ENCODE measurements at regions not wholly inside any gene's neighbourhood (a gene's known extent, or its start where the extent isn't known, plus 50 kb on each side); places are given as distances from the start of the nearest gene placed in this dataset.

- no peak overlapping the region for H3K27ac Mint-ChIP-seq
- no peaks in the 10 kb centered on the region for H3K9me3 Mint-ChIP-seq
- H3K4me1 Mint-ChIP-seq = no peaks in the 10 kb centered on the region
- H3K36me3 Mint-ChIP-seq = no peaks in the 10 kb centered on the region
- no peaks in the 10 kb centered on the region for H3K27me3 Mint-ChIP-seq
- H3K4me3 Mint-ChIP-seq = no peak overlapping the region
Observed at GRCh38 chr2:59456285-59456684, 1097.2 kb downstream of the BCL11A start.

- no peak overlapping the region for H3K4me3 Mint-ChIP-seq
- H3K9me3 Mint-ChIP-seq = no peaks in the 10 kb centered on the region
- no peaks in the 10 kb centered on the region for H3K27me3 Mint-ChIP-seq
- no peaks in the 10 kb centered on the region for H3K36me3 Mint-ChIP-seq
- H3K4me1 Mint-ChIP-seq = no peaks in the 10 kb centered on the region
- no peak overlapping the region for H3K27ac Mint-ChIP-seq
Observed at GRCh38 chr2:59449274-59449673, 1104.2 kb downstream of the BCL11A start.

DNA sequence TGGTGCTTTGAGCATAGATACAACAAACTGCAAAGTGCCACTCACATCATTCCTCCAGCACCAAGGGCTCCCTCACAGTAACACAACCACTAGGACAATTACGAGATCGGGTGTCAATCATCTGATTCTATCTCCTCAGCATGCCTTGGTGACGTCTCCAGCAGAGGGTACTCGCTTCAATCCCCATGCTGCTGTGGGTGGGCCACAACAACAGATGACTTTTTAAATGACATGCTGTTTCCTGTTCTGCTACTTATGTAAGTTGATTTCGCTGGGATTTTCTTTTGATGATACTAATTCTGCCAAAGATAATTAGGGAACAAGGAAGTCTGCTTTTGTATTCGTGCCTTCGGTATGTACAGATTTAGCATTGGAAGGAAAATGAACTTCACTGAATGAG, 1113.0 kb downstream of the BCL11A start:
- no peak overlapping the region for H3K27ac Mint-ChIP-seq
- H3K9me3 Mint-ChIP-seq = no peaks in the 10 kb centered on the region
- H3K4me3 Mint-ChIP-seq = no peak overlapping the region
- H3K4me1 Mint-ChIP-seq = no peaks in the 10 kb centered on the region
- no peaks in the 10 kb centered on the region for H3K27me3 Mint-ChIP-seq
- no peaks in the 10 kb centered on the region for H3K36me3 Mint-ChIP-seq

DNA sequence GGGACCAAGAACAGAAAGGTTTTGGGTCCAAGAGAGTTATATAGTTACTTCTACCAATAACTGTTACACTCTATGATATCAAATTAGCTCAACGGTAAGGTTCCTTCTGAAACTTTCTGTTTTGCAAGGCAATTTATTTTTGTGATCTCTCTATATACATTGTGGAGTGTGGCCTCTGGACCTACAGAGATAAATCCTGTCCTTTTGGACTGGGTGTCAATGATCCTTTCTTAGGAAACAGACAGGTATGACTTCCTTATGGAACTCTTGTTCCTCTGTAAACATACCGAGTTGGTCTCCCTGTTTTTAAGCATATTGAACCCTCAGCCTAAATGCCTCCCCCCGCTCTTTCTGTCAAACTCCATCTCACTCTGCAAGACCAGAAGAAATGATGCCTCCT, 1117.8 kb downstream of the BCL11A start:
- Mint-ChIP-seq H3K27me3 (peaks cover 2% of the 10 kb centered on the region), H3K9me3 (no peaks in the 10 kb centered on the region), H3K4me1 (no peaks in the 10 kb centered on the region), H3K36me3 (no peaks in the 10 kb centered on the region), H3K27ac (no peak overlapping the region), H3K4me3 (no peak overlapping the region)

DNA sequence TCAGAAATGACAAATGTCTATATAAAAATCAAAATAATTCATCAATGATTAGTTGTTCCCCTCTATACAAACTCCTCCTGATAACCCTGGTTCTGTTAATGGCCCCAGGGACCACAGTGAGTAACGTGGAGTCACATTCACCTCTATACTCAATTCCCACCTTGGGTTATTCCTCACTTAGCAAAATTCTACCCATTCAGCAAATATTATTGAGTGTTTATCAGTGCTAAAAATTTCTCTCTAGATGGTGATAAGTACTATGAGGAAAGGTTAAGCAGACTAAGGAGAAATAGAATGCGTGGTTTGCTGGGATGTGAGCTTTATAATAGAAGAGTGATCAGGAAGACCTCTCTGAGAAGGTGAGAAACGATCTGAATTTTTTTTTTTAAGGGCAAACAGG, 1124.5 kb downstream of the BCL11A start:
- Mint-ChIP-seq H3K9me3 (no peaks in the 10 kb centered on the region), H3K4me3 (no peak overlapping the region), H3K27me3 (peaks cover 2% of the 10 kb centered on the region), H3K36me3 (no peaks in the 10 kb centered on the region), H3K4me1 (no peaks in the 10 kb centered on the region), H3K27ac (no peak overlapping the region)

- no peaks in the 10 kb centered on the region for H3K9me3 Mint-ChIP-seq
Observed at GRCh38 chr2:59427980-59428379, 1125.5 kb downstream of the BCL11A start.

GRCh38 chr2:59425247-59425646, 1128.2 kb downstream of the BCL11A start:
- Mint-ChIP-seq H3K36me3 (no peaks in the 10 kb centered on the region), H3K27ac (no peak overlapping the region), H3K9me3 (no peaks in the 10 kb centered on the region), H3K4me3 (no peak overlapping the region), H3K27me3 (no peaks in the 10 kb centered on the region), H3K4me1 (no peaks in the 10 kb centered on the region)

More at GRCh38 chr2:59427980-59428379, 1125.5 kb downstream of the BCL11A start:
- Mint-ChIP-seq H3K27ac (no peak overlapping the region), H3K36me3 (no peaks in the 10 kb centered on the region), H3K27me3 (peaks cover 2% of the 10 kb centered on the region), H3K4me1 (no peaks in the 10 kb centered on the region), H3K4me3 (no peak overlapping the region)

- Mint-ChIP-seq H3K36me3 (peaks cover 6% of the 10 kb centered on the region), H3K27me3 (peaks cover 7% of the 10 kb centered on the region), H3K4me1 (no peaks in the 10 kb centered on the region), H3K4me3 (no peak overlapping the region), H3K9me3 (peaks cover 21% of the 10 kb centered on the region), H3K27ac (no peak overlapping the region)
Observed at GRCh38 chr2:59413751-59414570, 1139.5 kb downstream of the BCL11A start.

DNA sequence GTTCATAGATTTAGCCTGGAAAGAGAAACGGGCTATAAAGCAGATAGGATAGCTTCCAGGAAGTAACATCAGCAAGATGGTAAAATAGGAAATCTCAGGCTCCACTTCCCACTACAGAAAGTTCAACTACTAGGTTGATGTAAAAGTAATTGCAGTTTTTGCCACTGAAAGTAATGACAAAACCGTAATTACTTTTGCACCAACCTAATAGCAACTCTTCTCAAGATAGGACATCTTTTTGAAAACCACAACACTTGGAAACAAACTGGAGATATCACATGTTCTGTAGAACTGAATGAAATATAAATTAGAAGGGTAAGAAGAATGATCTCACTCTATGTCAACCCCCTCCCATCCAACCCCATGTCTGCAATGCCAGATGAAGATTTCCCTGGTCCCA, 1154.3 kb downstream of the BCL11A start:
- no peak overlapping the region for H3K4me3 Mint-ChIP-seq
- peaks cover 21% of the 10 kb centered on the region for H3K9me3 Mint-ChIP-seq
- no peaks in the 10 kb centered on the region for H3K36me3 Mint-ChIP-seq
- H3K27ac Mint-ChIP-seq = no peak overlapping the region
- no peaks in the 10 kb centered on the region for H3K27me3 Mint-ChIP-seq
- H3K4me1 Mint-ChIP-seq = no peaks in the 10 kb centered on the region

DNA sequence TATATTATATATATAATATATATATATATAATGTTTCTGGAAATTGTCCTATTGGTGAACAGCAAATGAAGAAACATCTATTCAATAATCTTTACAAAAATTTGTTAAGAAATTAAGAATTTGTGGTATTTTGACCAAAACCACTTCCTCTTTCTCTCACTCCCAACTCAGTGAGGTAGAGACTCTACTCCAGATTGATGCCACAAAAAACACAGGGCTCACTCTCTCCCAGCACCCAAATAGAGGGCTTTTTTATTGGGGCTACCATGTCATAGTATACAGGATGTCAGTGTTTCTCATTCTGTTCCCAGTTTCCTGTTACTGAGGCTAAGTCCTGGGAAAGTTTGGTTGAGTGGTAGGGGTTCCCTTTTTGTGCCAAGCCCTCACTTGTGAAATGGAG, 1155.4 kb downstream of the BCL11A start:
- H3K27ac Mint-ChIP-seq = no peak overlapping the region
- H3K4me1 Mint-ChIP-seq = no peaks in the 10 kb centered on the region
- H3K27me3 Mint-ChIP-seq = no peaks in the 10 kb centered on the region
- no peaks in the 10 kb centered on the region for H3K36me3 Mint-ChIP-seq
- H3K9me3 Mint-ChIP-seq = peaks cover 21% of the 10 kb centered on the region
- H3K4me3 Mint-ChIP-seq = no peak overlapping the region

- no peaks in the 10 kb centered on the region for H3K36me3 Mint-ChIP-seq
- H3K4me3 Mint-ChIP-seq = no peak overlapping the region
- peaks cover 14% of the 10 kb centered on the region for H3K9me3 Mint-ChIP-seq
- no peaks in the 10 kb centered on the region for H3K27me3 Mint-ChIP-seq
- H3K4me1 Mint-ChIP-seq = no peaks in the 10 kb centered on the region
- H3K27ac Mint-ChIP-seq = no peak overlapping the region
Observed at GRCh38 chr2:59395119-59395518, 1154.0 kb upstream of the FANCL start.

DNA sequence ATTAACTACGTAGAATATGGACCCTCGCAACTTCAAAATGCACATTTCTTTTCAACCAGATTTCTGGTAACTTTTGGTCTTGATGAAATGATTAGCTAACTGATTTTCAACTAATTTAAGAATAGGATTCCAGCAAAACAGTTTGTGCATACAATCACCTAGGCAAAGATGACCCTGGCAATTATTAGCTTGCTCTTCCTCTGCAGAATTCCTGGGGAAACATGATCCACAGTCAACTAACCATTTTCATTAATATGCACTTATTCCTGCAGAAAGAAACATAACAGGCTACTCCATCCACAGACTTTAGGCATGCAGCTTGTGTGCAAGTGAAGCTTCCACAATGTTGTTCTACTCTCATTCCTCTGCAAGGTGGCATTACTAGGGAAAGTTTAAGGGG, 1150.8 kb upstream of the FANCL start:
- Mint-ChIP-seq H3K27me3 (no peaks in the 10 kb centered on the region), H3K36me3 (no peaks in the 10 kb centered on the region), H3K9me3 (peaks cover 11% of the 10 kb centered on the region), H3K27ac (no peak overlapping the region), H3K4me3 (no peak overlapping the region), H3K4me1 (no peaks in the 10 kb centered on the region)

GRCh38 chr2:59390581-59390980, 1149.5 kb upstream of the FANCL start:
- Mint-ChIP-seq H3K27me3 (no peaks in the 10 kb centered on the region), H3K9me3 (peaks cover 3% of the 10 kb centered on the region), H3K4me3 (no peak overlapping the region)

DNA sequence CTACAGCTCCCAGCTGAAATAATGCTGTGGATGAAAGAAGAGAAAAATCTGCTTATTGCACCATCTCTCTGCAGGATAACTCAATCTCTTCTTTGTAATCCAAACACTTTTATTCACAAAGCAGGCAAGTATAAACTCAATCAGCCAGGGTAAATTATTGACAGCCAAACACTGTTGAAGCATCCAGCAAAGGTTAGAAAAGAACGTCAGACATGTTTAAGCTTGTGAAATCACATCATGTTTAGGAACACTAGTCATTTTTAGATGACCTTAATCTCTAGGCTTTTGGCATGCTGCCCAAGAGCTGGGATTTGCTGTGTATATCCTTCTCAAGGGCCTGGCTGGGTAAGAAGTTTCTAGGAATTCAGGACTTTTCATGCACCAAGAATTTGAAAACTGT, 1148.1 kb upstream of the FANCL start:
- Mint-ChIP-seq H3K27me3 (no peaks in the 10 kb centered on the region), H3K4me3 (no peak overlapping the region), H3K4me1 (no peaks in the 10 kb centered on the region), H3K36me3 (no peaks in the 10 kb centered on the region), H3K27ac (no peak overlapping the region), H3K9me3 (no peaks in the 10 kb centered on the region)

More at GRCh38 chr2:59390581-59390980, 1149.5 kb upstream of the FANCL start:
- Mint-ChIP-seq H3K4me1 (no peaks in the 10 kb centered on the region), H3K27ac (no peak overlapping the region), H3K36me3 (no peaks in the 10 kb centered on the region)

- H3K4me3 Mint-ChIP-seq = no peak overlapping the region
- no peaks in the 10 kb centered on the region for H3K36me3 Mint-ChIP-seq
- H3K27me3 Mint-ChIP-seq = no peaks in the 10 kb centered on the region
- no peaks in the 10 kb centered on the region for H3K4me1 Mint-ChIP-seq
- H3K27ac Mint-ChIP-seq = no peak overlapping the region
- H3K9me3 Mint-ChIP-seq = no peaks in the 10 kb centered on the region
Observed at GRCh38 chr2:59385971-59386370, 1144.8 kb upstream of the FANCL start.

GRCh38 chr2:59383473-59383872, 1142.3 kb upstream of the FANCL start:
- H3K27me3 Mint-ChIP-seq = no peaks in the 10 kb centered on the region
- H3K27ac Mint-ChIP-seq = no peak overlapping the region
- no peaks in the 10 kb centered on the region for H3K36me3 Mint-ChIP-seq
- H3K4me1 Mint-ChIP-seq = no peaks in the 10 kb centered on the region
- H3K9me3 Mint-ChIP-seq = peaks cover 5% of the 10 kb centered on the region
- no peak overlapping the region for H3K4me3 Mint-ChIP-seq

DNA sequence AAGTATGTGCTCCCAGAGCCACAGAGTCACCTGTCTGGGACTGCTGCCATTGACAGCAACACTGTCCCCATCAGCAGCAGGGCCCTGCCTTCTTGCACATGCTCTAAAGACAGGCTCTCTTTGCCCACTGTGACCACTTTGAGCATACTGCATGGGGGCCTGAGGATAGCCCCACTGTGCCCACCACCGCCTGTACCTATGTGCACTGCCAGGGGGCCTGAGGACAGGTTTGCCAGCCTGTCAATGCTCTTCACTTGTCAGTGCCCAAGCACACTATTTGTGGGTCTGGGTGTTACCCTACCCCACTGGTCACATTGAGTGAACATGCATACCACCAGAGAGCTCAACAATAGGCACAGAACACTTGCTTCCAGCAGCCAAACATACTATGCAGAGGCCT, 1137.0 kb upstream of the FANCL start:
- H3K9me3 Mint-ChIP-seq = peaks cover 5% of the 10 kb centered on the region
- no peaks in the 10 kb centered on the region for H3K4me1 Mint-ChIP-seq
- no peaks in the 10 kb centered on the region for H3K27me3 Mint-ChIP-seq
- no peak overlapping the region for H3K4me3 Mint-ChIP-seq
- H3K36me3 Mint-ChIP-seq = no peaks in the 10 kb centered on the region
- H3K27ac Mint-ChIP-seq = no peak overlapping the region
